GM12878 (cell line): ENCODE measurements at regions not wholly inside any gene's neighbourhood (a gene's known extent, or its start where the extent isn't known, plus 50 kb on each side); places are given as distances from the start of the nearest gene placed in this dataset.

ENCODE experiments used
- ATAC-seq: fragments of 200-7000 bp; cut with Tn5 transposase; 3 replicates; pipeline ENCODE4 v1.9.1; 2020; ENCODE audit warnings: mild to moderate bottlenecking, moderate library complexity
- BruUV-seq: library from RNA; stranded (reverse); fragments of 400-500 nt; replicated peaks from 2 replicates; lab custom pipeline; 2021; lab: Mats Ljungman, UMichigan
- CTCF ChIA-PET: fragments of 300-600 bp; sonication (Branson Sonifier 250); formaldehyde crosslinking; extraction: SDS; loops from one replicate; lab custom pipeline; 2021; ENCODE audit warnings: inconsistent platforms; lab: Yijun Ruan, JAX
- POLR2A ChIA-PET: fragments of 350-600 bp; formaldehyde crosslinking; extraction: SDS; loops from one replicate; lab custom pipeline; 2021; ENCODE audit warnings: inconsistent platforms; lab: Charles Lee
- RAD21 ChIA-PET: fragments of 300-600 bp; sonication (Branson Sonifier 250); formaldehyde crosslinking; loops from one replicate; lab custom pipeline; 2023; ENCODE audit warnings: antibody characterized with exemption; ENCODE audit not compliant: unreplicated experiment; lab: Charles Lee
- SMC1A ChIA-PET: fragments of 300-600 bp; sonication (Branson Sonifier 250); formaldehyde crosslinking; loops from one replicate; lab custom pipeline; 2023; ENCODE audit not compliant: unreplicated experiment, uncharacterized antibody; lab: Charles Lee
- DNase-seq: peaks from one replicate; pipeline ENCODE4 v3.0.0-alpha.2; 2011; ENCODE audit warnings: low read depth, low spot score
- FAIRE-seq: peaks from 3 replicates; lab custom pipeline; 2011; peaks lifted over from hg19 to GRCh38; lab: Jason Lieb, UNC
- H2AFZ ChIP-seq: 2 replicates; pipeline ENCODE4 v1.6.0; 2011; ENCODE audit warnings: low read depth, low read length, control low read depth; ENCODE audit not compliant: control insufficient read depth
- H3K27ac ChIP-seq: 2 replicates; pipeline ENCODE4 v1.5.1; 2011; ENCODE audit warnings: control low read depth; ENCODE audit not compliant: control insufficient read depth, insufficient read depth
- H3K27me3 ChIP-seq, 2 experiments: replicated peaks in 1 of 2; 2 replicates each; pipeline versions ENCODE4 v1.6.0 to v1.6.1; 2011; ENCODE audit warnings: low read length in 1 of 2; ENCODE audit not compliant: control insufficient read depth in 2 of 2, insufficient read depth in 2 of 2
- H3K36me3 ChIP-seq, 2 experiments: 2 replicates each; pipeline ENCODE4 v1.5.1; 2011; ENCODE audit warnings: low read length in 1 of 2; ENCODE audit not compliant: control insufficient read depth in 2 of 2, insufficient read depth in 2 of 2
- H3K4me1 ChIP-seq: 2 replicates; pipeline ENCODE4 v1.6.1; 2011; ENCODE audit warnings: mild to moderate bottlenecking, low read length, moderate library complexity, mixed read lengths; ENCODE audit not compliant: control insufficient read depth, insufficient read depth
- H3K4me2 ChIP-seq: 2 replicates; pipeline ENCODE4 v1.6.0; 2011; ENCODE audit warnings: control low read depth; ENCODE audit not compliant: control insufficient read depth, insufficient read depth
- H3K4me3 ChIP-seq: fragments of 200-600 bp; sonication (generic); 2 replicates; pipeline ENCODE4 v1.5.1; 2016
- H3K79me2 ChIP-seq: 2 replicates; pipeline ENCODE4 v1.6.0; 2011; ENCODE audit warnings: low read length; ENCODE audit not compliant: control insufficient read depth, insufficient read depth
- H3K9ac ChIP-seq: 2 replicates; pipeline ENCODE4 v1.8.0; 2011; ENCODE audit warnings: low read length, control low read depth, mixed read lengths; ENCODE audit not compliant: control insufficient read depth, insufficient read depth
- H3K9me3 ChIP-seq: replicated peaks from 3 replicates; pipeline ENCODE4 v1.5.1; 2011; ENCODE audit warnings: mild to moderate bottlenecking, low read length; ENCODE audit not compliant: control insufficient read depth, insufficient read depth
- H4K20me1 ChIP-seq: 2 replicates; pipeline ENCODE4 v1.6.0; 2011; ENCODE audit not compliant: control insufficient read depth, insufficient read depth
- ATF3 ChIP-seq: IDR thresholded peaks from 2 replicates; pipeline ENCODE4 v1.6.1; 2011; ENCODE audit warnings: low read depth, mild to moderate bottlenecking, low read length, moderate library complexity, borderline replicate concordance; ENCODE audit errors: extremely low read depth
- CBX5 ChIP-seq: sonication (generic); IDR thresholded peaks from 2 replicates; pipeline ENCODE4 v1.6.1; 2016; ENCODE audit warnings: low read depth, moderate library complexity, mild to moderate bottlenecking, inconsistent platforms
- CUX1 ChIP-seq: IDR thresholded peaks from 2 replicates; pipeline ENCODE4 v1.6.1; 2012; ENCODE audit warnings: improper control_type of control experiment, low read depth, low read length; ENCODE audit not compliant: insufficient replicate concordance
- ESRRA ChIP-seq: IDR thresholded peaks from 2 replicates; pipeline ENCODE4 v1.6.1; 2012; ENCODE audit warnings: mild to moderate bottlenecking, low read length, improper control_type of control experiment
- FOXM1 ChIP-seq: IDR thresholded peaks from 2 replicates; pipeline ENCODE4 v1.6.1; 2012; ENCODE audit warnings: low read depth, mild to moderate bottlenecking, inconsistent platforms, low read length, moderate library complexity
- GATAD2B ChIP-seq: fragments of 450-650 bp; conservative IDR thresholded peaks from 2 replicates; pipeline ENCODE4 v1.6.1; 2017; ENCODE audit warnings: low read depth, mild to moderate bottlenecking, moderate library complexity
- HCFC1 ChIP-seq: fragments of 150-350 bp; IDR thresholded peaks from 2 replicates; pipeline ENCODE4 v1.6.1; 2014; ENCODE audit warnings: low read length
- HDGF ChIP-seq: fragments of 450-650 bp; IDR thresholded peaks from 2 replicates; pipeline ENCODE4 v1.6.1; 2016; ENCODE audit warnings: antibody characterized with exemption
- MAX ChIP-seq: IDR thresholded peaks from 2 replicates; pipeline ENCODE4 v1.6.1; 2012; ENCODE audit warnings: low read depth, low read length, improper control_type of control experiment
- MXI1 ChIP-seq: fragments of 150-350 bp; IDR thresholded peaks from 2 replicates; pipeline ENCODE4 v1.6.1; 2011; ENCODE audit warnings: low read depth, mild to moderate bottlenecking, inconsistent platforms, low read length, improper control_type of control experiment
- MYC ChIP-seq: IDR thresholded peaks from 2 replicates; pipeline ENCODE4 v1.6.1; 2011; ENCODE audit warnings: mild to moderate bottlenecking, low read length, moderate library complexity, inconsistent platforms; ENCODE audit not compliant: insufficient read depth, insufficient replicate concordance, insufficient read length, severe bottlenecking
- NFIC ChIP-seq: IDR thresholded peaks from 2 replicates; pipeline ENCODE4 v1.6.1; 2012; ENCODE audit warnings: low read depth, mild to moderate bottlenecking, inconsistent platforms, low read length, moderate library complexity
- POLR2A ChIP-seq: IDR thresholded peaks from 2 replicates; pipeline ENCODE4 v1.6.1; 2011; ENCODE audit warnings: low read depth, mild to moderate bottlenecking, low read length
- SMC3 ChIP-seq: IDR thresholded peaks from 2 replicates; pipeline ENCODE4 v1.6.1; 2011; ENCODE audit warnings: low read length, improper control_type of control experiment, borderline replicate concordance
- TCF3 ChIP-seq: IDR thresholded peaks from 2 replicates; pipeline ENCODE4 v1.6.1; 2012; ENCODE audit warnings: low read depth, mild to moderate bottlenecking, low read length, borderline replicate concordance; ENCODE audit not compliant: insufficient read depth
- YY1 ChIP-seq: IDR thresholded peaks from 2 replicates; pipeline ENCODE4 v1.6.1; 2011; ENCODE audit warnings: low read depth, mild to moderate bottlenecking, low read length
- ZBTB33 ChIP-seq: fragments of 450-650 bp; IDR thresholded peaks from 2 replicates; pipeline ENCODE4 v1.6.1; 2017; ENCODE audit warnings: mild to moderate bottlenecking
- ZNF274 ChIP-seq: IDR thresholded peaks from one replicate; pipeline ENCODE4 v1.8.0; 2011; ENCODE audit not compliant: insufficient read length, insufficient read depth
- WGBS: methylation state at CpG from one replicate; pipeline ENCODE4 v1.1.6; 2016; ENCODE audit warnings: low lambda C conversion rate; ENCODE audit not compliant: insufficient replicate concordance, insufficient coverage; ENCODE audit errors: missing lambda C conversion rate; 5-methylcytosine and 5-hydroxymethylcytosine counted together
- in situ Hi-C: fragments of 300-500 bp; cut with MboI; formaldehyde crosslinking; loops from 9 replicates; pipeline ENCODE4 v1.14.3; 2018; ENCODE audit warnings: mixed read lengths
- intact Hi-C: fragments of 100-400 bp; cut with micrococcal nuclease; formaldehyde crosslinking; loops from one replicate; pipeline ENCODE4 v1.14.2; 2022; ENCODE audit not compliant: unreplicated experiment

GRCh38 chr10:14389981-14390590 lies 59.4 kb upstream of the FRMD4A start:
- Histone ChIP-seq H3K36me3 (no peaks in the 10 kb centered on the region), H3K79me2 (no peaks in the 10 kb centered on the region), H3K9me3 (peaks cover 5% of the 10 kb centered on the region; the same call in 2 of the 3 replicates), H3K4me2 (no peak overlapping the region), H2AFZ (no peak overlapping the region), H3K27me3 (no peaks in the 10 kb centered on the region), H3K4me1 (peaks cover 19% of the 10 kb centered on the region), H4K20me1 (no peaks in the 10 kb centered on the region), H3K9ac (no peak overlapping the region), H3K27ac (no peak overlapping the region), H3K4me3 (no peak overlapping the region)
- peak; percentile 83 for DNase-seq
- in situ Hi-C loops = no loop called here
- SMC1A ChIA-PET = no interaction called here
- WGBS = 0% methylated on average over 2 of the region's 2 CpGs
- BruUV-seq = no TSS peak
- POLR2A ChIA-PET = no interaction called here
- CTCF ChIA-PET = no interaction called here
- ATAC-seq = peak; percentile 95
- RAD21 ChIA-PET = no interaction called here
- intact Hi-C loops = no loop called here
- FAIRE-seq = peak; percentile 95
- TF ChIP-seq GATAD2B (0 out of 2 replicates have a peak, but pooled peaks have one; percentile 39), HDGF (no peak), POLR2A (no peak), HCFC1 (no peak), ZNF274 (no peak), YY1 (no peak), CUX1 (no peak), NFIC (peak; percentile 94), FOXM1 (peak; percentile 69; the same call in 1 of the 2 replicates), CBX5 (peak; percentile 37; the same call in 1 of the 2 replicates), MYC (no peak), TCF3 (peak; percentile 49; the same call in 1 of the 2 replicates), MXI1 (no peak), MAX (no peak), ESRRA (no peak), ATF3 (no peak), ZBTB33 (no peak), SMC3 (no peak)
